Endodermal cell (in vitro differentiated cells): ENCODE measurements at regions not wholly inside any gene's neighbourhood (a gene's known extent, or its start where the extent isn't known, plus 50 kb on each side); places are given as distances from the start of the nearest gene placed in this dataset.

Experiments
- DNase-seq: peaks from one replicate; pipeline ENCODE4 v3.0.0-alpha.2; 2017
- H3K27ac ChIP-seq: 2 replicates; pipeline ENCODE4 v1.5.1; 2013; ENCODE audit warnings: mild to moderate bottlenecking, low read depth, low read length, moderate library complexity
- H3K27me3 ChIP-seq: 2 replicates; pipeline ENCODE4 v1.6.1; 2013; ENCODE audit warnings: mild to moderate bottlenecking, low read length, moderate library complexity; ENCODE audit not compliant: insufficient read depth, control insufficient read depth, poor library complexity, severe bottlenecking
- H3K36me3 ChIP-seq: 2 replicates; pipeline ENCODE4 v1.7.0; 2013; ENCODE audit warnings: mild to moderate bottlenecking, low read length, moderate library complexity; ENCODE audit not compliant: control insufficient read depth, insufficient read depth
- H3K4me1 ChIP-seq: one replicate; pipeline ENCODE4 v1.7.0; 2013; ENCODE audit warnings: low read length; ENCODE audit not compliant: control insufficient read depth, insufficient read depth
- H3K4me3 ChIP-seq: 2 replicates; pipeline ENCODE4 v1.5.1; 2013; ENCODE audit warnings: mild to moderate bottlenecking, low read length, moderate library complexity
- H3K9ac ChIP-seq: 2 replicates; pipeline ENCODE4 v1.6.1; 2013; ENCODE audit warnings: mild to moderate bottlenecking, low read length, moderate library complexity; ENCODE audit not compliant: poor library complexity, severe bottlenecking; ENCODE audit errors: extremely low read depth
- H3K9me3 ChIP-seq: 2 replicates; pipeline ENCODE4 v1.6.1; 2013; ENCODE audit warnings: mild to moderate bottlenecking, low read length, moderate library complexity; ENCODE audit not compliant: control insufficient read depth
- H3K27ac Mint-ChIP-seq: 2 replicates; pipeline ENCODE4 v1.8.0; 2020; ENCODE audit warnings: mixed read lengths
- H3K27me3 Mint-ChIP-seq: 2 replicates; pipeline ENCODE4 v1.8.0; 2021; ENCODE audit warnings: mild to moderate bottlenecking, mixed read lengths; ENCODE audit not compliant: insufficient read depth
- H3K36me3 Mint-ChIP-seq: 2 replicates; pipeline ENCODE4 v1.8.0; 2020; ENCODE audit warnings: low read depth, mixed read lengths
- H3K4me1 Mint-ChIP-seq: 2 replicates; pipeline ENCODE4 v1.8.0; 2020; ENCODE audit warnings: mixed read lengths
- H3K4me3 Mint-ChIP-seq: 2 replicates; pipeline ENCODE4 v1.8.0; 2020; ENCODE audit warnings: mild to moderate bottlenecking, moderate library complexity, mixed read lengths
- H3K9me3 Mint-ChIP-seq: 2 replicates; pipeline ENCODE4 v1.8.0; 2020; ENCODE audit warnings: mild to moderate bottlenecking, mixed read lengths
- CTCF ChIP-seq: fragments of 200-600 bp; sonication (generic); conservative IDR thresholded peaks from 2 replicates; pipeline ENCODE4 v1.5.0; 2021; ENCODE audit warnings: antibody characterized with exemption, mild to moderate bottlenecking
- WGBS, 2 experiments: methylation state at CpG; one replicate each; pipeline versions ENCODE4 v1.1.5 to v1.1.7; 2013; ENCODE audit warnings: missing lambda C conversion rate in 2 of 2, mixed read lengths in 1 of 2; ENCODE audit not compliant: insufficient coverage in 1 of 2, insufficient read length in 1 of 2; 5-methylcytosine and 5-hydroxymethylcytosine counted together

GRCh38 chr2:128454980-128455720 is 136.5 kb upstream of the HS6ST1 start:
- Histone ChIP-seq H3K27ac (no peak overlapping the region), H3K9me3 (no peaks in the 10 kb centered on the region), H3K9ac (no peak overlapping the region), H3K36me3 (no peaks in the 10 kb centered on the region), H3K27me3 (no peaks in the 10 kb centered on the region), H3K4me3 (no peak overlapping the region), H3K4me1 (no peaks in the 10 kb centered on the region)
- Mint-ChIP-seq H3K36me3 (no peaks in the 10 kb centered on the region), H3K4me1 (peaks cover 3% of the 10 kb centered on the region), H3K27me3 (peaks cover 13% of the 10 kb centered on the region), H3K27ac (no peak overlapping the region), H3K9me3 (peaks cover 11% of the 10 kb centered on the region), H3K4me3 (no peak overlapping the region)
- no peak for TF ChIP-seq CTCF
- 94 to 97% methylated on average over 11 to 12 of the region's 12 CpGs for WGBS, 2 experiments
- peak; percentile 11 for DNase-seq

GRCh38 chr2:128455721-128456050 is 137.0 kb upstream of the HS6ST1 start:
- H3K4me1 ChIP-seq, result no peaks in the 10 kb centered on the region
- no peak overlapping the region for H3K27ac Mint-ChIP-seq
- no peaks in the 10 kb centered on the region for H3K9me3 ChIP-seq
- TF ChIP-seq CTCF, result no peak
- 89 to 100% methylated on average over 1 of the region's 1 CpG for WGBS, 2 experiments
- no peak overlapping the region for H3K4me3 Mint-ChIP-seq
- DNase-seq, result peak; percentile 30
- no peaks in the 10 kb centered on the region for H3K36me3 ChIP-seq
- no peaks in the 10 kb centered on the region for H3K36me3 Mint-ChIP-seq
- H3K4me1 Mint-ChIP-seq, result peaks cover 3% of the 10 kb centered on the region
- no peak overlapping the region for H3K4me3 ChIP-seq
- H3K27ac ChIP-seq, result no peak overlapping the region
- no peak overlapping the region for H3K9ac ChIP-seq
- peaks cover 13% of the 10 kb centered on the region for H3K27me3 Mint-ChIP-seq
- no peaks in the 10 kb centered on the region for H3K27me3 ChIP-seq
- peaks cover 12% of the 10 kb centered on the region for H3K9me3 Mint-ChIP-seq

GRCh38 chr2:128456281-128456680 is 137.6 kb upstream of the HS6ST1 start:
- TF ChIP-seq CTCF, result no peak
- Mint-ChIP-seq H3K27me3 (peaks cover 13% of the 10 kb centered on the region), H3K4me3 (no peak overlapping the region), H3K4me1 (peaks cover 3% of the 10 kb centered on the region), H3K9me3 (peaks cover 18% of the 10 kb centered on the region), H3K36me3 (no peaks in the 10 kb centered on the region), H3K27ac (no peak overlapping the region)
- Histone ChIP-seq H3K27me3 (no peaks in the 10 kb centered on the region), H3K9me3 (peaks cover 6% of the 10 kb centered on the region), H3K4me3 (no peak overlapping the region), H3K4me1 (no peaks in the 10 kb centered on the region), H3K9ac (no peak overlapping the region), H3K36me3 (no peaks in the 10 kb centered on the region), H3K27ac (no peak overlapping the region)
- peak; percentile 16 for DNase-seq
- WGBS, 2 experiments, result 84 to 91% methylated on average over 5 of the region's 5 CpGs
